GM21619 (cell line): ENCODE measurements at regions not wholly inside any gene's neighbourhood (a gene's known extent, or its start where the extent isn't known, plus 50 kb on each side); places are given as distances from the start of the nearest gene placed in this dataset.
"Not testable (repeated sequence)": the region's sequence is repeated elsewhere in the genome, so short reads cannot be mapped to it uniquely, and the experiment has no call there.

Experiments used
- ATAC-seq: cut with Tn5 transposase; IDR thresholded peaks from one replicate; pipeline ENCODE4 v1.9.1; 2021; ENCODE audit not compliant: unreplicated experiment

DNA sequence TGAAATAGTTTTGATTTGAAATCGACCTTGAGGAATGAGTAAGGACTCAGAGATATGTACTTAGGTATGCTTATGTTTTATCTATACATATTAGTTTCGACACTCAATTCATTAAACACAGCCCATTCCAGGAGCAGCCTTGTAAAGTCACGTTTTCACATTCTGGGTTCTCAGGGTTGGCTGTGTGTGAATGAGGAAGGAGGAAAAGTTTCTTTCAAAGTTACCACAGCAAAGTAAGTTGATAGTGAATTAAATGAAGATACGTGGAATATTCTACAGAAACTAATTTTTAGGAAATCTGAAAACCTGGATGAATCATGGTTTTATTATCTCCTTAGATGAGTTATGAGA is 133.5 kb downstream of the C3orf38 start:
- ATAC-seq: no peak

DNA sequence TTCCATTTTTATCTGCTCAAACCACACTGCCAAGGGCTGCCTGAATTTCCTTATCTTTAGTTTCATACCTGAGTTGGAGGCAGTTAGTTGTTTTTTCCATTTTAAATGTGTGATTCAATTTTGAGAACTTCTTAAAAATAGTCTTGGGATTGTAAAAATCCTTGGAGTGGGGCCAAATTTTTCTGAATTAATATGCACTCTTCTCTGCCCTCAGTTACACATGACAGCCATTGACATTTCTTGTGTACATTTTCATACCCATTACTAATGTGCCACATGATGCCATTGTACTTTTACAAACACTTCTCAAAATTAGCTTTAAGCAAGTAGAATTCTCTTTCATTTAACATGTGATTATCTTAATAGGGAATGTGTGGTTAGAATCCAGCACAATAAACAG is 141.7 kb downstream of the C3orf38 start:
- ATAC-seq: no peak

DNA sequence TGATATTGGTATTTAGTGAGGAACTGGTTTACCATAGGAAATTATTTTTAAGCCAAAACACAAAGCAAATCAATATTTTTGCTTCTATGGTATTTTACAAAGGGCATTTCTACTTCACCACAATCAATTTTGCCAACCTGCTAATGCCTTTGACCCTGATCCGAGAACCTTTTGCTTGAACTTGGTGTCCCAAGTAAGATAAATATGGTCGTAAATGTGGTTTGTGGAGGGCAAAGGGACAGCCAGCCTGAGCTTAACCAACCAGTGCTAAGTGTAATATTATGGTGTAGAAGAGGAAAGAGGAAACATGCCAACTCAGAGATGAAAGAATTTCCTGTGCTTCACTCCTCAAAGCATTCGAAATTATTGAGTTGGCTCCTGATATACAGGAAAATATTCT is 148.4 kb downstream of the C3orf38 start:
- no peak for ATAC-seq

DNA sequence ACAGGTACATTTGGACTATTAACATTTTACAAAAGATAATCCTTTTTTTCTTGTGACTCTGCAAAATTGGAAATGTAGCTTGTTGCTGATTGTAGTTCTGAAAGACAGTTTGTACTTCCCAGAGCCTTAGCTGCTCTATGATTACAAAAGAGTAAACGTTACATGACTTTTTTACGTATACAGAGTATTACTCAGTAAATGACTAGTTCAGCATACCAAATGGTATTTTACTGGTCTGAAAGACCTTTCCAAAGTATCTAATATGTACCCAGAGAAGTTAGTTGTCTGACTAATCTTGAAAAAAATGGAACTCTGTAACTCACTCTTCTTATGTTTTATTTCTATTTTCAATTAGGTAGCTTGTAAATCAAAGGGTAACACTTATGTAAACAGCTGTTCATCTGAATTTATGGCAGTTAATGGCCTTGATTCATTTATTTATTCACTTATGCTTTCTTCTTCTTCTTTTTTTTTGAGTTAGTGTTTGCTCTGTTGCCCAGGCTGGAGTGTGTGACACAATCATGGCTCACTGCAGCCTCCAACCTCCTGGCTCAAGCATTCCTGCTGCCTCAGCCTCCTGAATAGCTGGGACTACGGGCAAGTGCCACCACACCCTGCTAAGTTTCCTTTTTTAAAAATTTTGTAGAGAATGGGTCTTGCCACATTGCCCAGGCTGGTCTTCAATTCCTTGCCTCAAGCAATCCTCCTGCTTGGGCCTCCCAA is 151.7 kb downstream of the C3orf38 start:
- ATAC-seq: no peak

DNA sequence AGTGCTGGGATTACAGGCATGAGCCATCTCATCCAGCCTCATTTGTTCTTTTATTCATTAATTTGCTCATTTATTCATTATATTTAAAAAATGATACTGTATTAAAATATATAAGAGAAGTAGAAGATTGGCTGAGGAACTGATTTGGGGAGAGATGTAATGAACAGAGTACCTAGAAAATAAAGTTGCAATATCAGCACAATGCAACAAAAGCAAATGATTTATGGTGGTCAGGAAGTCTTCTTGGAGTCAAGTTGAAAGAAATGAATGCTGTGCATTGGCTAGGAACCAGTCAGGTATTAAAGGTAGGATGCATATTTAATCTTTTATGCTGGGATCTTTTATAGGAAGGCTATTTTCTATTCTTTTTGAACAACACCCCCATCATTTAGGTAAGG is 152.2 kb downstream of the C3orf38 start:
- no peak for ATAC-seq

DNA sequence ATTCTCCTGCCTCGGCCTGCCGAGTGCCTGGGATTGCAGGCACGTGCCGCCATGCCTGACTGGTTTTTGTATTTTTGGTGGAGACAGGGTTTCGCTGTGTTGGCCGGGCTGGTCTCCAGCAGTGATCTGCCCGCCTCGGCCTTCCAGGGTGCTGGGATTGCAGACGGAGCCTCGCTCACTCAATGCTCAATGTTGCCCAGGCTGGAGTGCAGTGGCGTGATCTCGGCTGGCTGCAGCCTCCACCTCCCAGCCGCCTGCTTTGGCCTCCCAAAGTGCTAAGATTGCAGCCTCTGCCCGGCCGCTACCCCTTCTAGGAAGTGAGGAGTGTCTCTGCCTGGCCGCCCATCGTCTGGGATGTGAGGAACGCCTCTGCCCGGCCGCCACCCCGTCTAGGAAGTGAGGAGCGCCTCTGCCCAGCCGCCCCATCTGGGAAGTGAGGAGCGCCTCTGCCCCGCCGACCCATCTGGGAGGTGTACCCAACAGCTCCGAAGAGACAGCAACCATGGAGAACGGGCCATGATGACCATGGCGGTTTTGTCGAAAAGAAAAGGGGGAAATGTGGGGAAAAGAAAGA is 153.7 kb downstream of the C3orf38 start:
- not testable (repeated sequence) for ATAC-seq

DNA sequence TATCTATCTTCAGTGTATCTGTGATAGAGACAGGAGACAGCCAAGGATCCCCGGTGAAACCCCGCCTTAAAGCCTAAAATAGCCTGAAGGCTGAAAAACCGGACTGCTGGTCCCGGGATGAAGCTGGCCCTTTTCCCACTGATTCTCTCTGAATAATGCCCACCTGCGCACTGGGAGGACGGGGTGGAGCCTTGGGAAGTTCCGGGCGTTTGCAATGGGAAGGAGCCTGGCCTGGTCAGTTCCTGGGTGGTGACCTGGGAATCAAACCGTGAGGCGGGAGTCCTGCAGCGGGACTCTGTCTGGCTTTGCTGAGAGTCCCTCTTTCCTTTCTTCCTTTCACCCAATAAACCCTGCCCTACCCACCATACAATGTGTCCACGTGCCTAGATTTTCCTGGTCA is 157.9 kb downstream of the C3orf38 start:
- no peak for ATAC-seq

DNA sequence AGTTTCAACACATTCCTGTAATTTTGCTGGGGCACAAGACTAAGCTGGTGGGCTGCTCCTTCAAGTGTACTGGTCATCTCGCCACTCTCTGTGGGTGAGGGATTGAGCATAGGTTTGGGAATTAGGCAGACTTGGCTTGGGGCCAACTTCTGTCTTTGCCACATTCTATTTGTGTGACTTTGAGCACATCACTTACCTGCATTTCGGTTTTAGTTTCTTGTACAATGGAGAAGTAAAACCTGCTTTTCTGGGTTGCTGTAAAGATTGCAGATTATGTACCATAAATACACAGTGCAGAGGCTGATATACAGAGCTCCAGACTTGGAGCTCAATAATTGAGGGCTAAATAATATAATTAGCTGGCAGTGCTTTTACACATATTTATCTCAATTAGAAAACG is 162.1 kb downstream of the C3orf38 start:
- ATAC-seq: no peak

DNA sequence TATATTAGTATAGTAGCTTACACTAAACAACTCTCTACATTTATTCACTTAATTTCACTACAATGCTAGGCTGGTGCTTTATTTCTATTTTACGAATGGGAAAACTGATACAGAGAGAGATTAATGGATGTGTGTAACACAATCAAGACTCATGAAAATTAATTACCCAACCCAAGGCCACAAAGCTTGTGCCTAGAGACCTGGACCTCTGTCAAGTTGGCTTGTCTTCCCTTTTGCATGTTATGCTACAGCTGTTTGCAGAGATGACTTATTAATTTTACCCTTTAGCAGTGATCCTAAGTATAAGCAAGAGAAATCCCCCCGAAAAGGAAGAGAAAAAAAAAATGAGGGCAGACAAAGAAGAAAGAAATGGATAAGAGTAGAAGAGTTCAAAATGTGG is 162.5 kb downstream of the C3orf38 start:
- no peak for ATAC-seq

DNA sequence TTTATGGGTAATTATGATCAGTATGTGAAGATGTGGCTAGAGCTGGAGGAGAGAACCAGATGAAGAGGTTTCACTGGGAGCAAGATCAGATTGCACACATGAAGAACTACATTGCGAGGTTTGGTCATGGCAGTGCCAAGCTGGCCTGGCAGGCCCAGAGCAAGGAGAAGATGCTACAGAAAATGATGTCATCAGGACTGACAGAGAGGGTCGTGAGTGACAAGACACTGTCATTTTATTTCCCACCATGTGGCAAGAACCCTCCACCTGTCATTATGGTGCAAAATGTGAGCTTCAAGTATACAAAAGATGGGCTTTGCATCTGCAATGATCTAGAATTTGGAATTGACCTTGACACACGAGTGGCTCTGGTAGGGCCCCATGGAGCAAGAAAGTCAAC is 168.3 kb downstream of the C3orf38 start:
- no peak for ATAC-seq

DNA sequence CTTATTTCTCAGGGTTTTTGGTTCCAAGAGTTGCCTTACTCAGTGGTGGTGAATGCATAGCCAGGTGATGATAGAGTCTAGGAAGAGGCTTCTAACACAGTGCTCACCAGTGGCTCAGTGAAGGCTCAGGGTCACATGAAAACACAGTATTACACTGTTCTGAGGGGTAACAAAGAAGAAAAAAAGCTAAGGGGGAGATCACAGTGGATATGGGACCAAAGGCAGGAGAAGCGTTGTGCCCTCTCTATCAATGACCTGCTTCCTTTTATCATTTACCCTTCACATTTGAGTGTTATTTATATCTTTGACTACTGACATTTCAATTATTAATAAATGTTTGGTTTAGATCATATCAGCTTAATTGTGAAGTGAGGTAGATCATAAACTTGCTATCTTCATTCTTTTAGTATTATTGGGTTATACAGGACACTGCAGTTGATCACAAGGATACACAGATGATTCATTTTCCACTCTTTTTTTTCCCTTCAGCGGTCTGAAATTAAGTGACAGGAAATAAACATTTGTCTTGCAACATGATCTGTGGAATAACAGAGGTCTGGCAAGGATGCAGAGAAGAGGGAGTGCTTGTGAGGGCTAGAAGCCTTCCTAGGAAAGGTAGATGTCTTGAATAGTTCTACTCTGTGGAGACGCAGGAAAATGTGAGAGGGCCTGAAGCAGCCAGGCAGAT is 171.7 kb downstream of the C3orf38 start:
- ATAC-seq: no peak

DNA sequence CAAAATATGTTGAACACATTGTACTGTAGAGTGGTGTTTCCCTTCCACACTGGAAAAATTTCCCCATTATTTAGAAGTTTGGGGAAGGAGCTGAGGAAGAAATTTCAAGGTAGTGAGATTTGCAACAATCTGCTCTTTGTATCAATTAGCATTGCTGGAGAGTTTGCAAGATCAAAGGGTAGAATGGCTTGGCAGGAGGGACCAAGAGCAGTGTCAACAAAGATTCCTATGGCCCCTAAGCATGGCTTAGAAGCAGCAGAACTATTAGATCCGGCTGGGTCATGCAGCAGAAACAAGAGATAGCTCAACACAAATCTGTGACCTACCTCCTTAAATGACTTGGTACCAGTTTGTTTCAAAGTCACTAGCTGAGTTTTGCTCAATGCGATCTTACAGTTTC is 175.0 kb downstream of the C3orf38 start:
- no peak for ATAC-seq

DNA sequence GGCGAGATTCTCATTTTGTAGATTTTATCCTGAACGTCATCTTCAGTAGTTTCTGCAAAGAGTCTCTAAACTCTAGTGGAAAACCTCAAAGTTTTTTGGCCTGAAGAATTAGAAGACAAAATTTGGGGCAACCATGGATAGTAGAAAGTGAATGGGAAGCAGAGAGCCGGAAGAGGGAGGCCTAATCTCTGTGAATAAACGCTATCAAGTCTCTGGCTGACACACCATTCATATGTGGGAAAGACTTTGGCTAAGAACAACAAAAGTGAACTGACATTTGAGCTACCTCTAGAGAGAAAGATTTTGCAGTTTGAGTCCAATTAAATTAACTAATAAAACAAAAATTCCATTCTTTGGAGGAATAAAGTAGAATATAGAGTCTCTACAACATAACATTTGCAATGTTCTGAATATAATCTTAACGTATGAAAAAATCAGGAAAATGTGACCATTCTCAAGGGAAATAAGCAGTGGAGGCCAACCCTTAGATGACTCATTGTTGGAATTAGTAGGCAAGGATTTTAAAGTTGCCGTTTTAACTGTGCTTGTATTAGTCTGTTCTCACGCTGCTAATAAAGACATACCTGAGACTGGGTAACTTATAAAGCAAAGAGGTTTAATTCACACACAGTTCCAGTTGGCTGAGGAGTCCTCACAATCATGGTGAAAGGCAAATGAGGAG is 184.6 kb downstream of the C3orf38 start:
- no peak for ATAC-seq

DNA sequence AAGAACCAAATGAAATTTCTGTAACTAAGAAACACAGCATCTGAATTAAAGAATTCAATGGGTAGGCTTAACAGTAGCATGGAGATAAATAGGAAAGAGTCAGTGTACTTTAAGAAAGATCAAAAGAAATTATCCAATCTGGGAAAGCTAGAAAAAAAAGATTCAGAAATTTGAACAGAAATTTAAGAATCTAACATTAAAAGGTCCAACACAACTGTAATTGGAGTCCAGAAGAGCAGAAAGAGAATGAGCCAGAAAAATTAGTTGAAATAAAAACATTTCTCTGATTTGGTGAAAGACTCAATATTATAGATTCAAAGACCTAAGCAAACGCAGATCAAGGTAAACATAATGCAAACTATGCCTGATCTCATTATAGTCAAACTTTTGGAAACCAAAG is 187.1 kb downstream of the C3orf38 start:
- ATAC-seq: no peak

DNA sequence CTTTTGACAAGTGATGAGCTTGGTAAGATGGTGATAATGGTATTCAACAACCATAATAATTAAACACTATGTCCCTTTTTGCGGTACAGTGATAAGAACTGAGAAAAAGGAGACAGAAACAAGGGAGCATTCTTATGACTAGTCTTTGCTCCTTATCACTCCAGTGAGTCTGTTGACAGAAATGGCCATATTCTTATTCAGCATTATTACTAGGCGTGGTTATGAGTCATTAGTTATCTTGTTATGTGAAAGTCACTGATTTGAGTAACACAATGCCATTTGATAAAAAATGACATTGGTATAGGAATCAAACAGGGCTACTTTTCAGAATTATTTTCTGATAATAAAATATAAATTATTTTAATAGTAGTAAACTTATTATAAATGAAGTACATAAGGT is 193.5 kb downstream of the C3orf38 start:
- ATAC-seq: no peak

DNA sequence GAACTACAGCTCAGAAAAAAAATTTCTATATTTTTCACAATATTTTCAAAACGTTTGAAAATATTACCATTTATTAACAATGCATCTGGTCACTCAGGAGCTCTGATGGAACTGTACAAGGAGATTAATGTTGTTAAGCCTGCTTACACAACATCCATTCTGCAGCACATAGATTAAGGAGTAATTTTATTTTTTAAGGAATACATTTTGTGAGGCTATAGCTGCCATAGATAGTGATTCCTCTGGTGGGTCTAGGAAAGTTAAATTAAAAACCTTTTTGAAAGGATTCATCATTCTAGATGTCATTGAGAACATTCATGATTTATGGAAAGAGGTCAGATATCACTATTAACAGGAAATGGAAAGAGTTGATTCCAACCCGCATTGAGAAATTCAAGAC is 196.9 kb downstream of the C3orf38 start:
- ATAC-seq: no peak

DNA sequence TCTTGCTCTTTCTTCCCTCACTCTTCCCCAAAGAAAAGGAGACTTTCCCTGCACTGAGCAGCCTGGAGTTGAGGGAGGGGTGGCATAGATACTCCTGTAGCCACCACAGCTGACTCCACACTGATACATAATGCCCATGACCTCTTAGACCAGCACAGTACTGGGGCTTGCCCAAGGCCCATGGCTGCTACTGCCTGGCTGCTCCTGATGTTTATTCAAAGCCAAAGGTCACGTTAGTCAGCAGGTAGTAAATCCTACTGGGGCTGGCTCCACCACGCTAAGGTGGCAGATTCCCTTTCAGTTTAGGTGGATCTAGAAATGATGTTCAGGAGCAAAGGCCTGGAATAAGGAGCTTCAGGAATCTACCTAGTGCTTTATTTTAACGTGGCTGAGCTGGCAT is 212.7 kb downstream of the C3orf38 start:
- no peak for ATAC-seq

DNA sequence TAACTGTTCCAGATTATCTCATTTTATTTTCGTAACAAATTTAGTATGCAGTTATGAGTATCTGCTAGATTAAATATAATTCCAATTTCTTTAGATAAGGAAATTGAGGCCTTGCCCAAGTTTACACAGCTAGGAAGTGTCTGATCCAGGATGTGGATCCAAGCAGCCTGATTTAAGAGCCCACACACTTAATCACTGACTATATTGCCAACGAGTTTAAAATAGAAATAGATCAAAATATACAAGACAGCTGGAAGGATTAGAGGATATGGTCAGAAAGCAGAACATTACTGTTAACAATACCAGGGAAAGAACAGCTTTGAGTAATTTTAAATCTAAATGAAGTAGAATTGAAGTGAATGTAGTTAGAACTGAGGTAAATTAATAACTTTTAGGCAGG is 215.2 kb downstream of the C3orf38 start:
- ATAC-seq: no peak

DNA sequence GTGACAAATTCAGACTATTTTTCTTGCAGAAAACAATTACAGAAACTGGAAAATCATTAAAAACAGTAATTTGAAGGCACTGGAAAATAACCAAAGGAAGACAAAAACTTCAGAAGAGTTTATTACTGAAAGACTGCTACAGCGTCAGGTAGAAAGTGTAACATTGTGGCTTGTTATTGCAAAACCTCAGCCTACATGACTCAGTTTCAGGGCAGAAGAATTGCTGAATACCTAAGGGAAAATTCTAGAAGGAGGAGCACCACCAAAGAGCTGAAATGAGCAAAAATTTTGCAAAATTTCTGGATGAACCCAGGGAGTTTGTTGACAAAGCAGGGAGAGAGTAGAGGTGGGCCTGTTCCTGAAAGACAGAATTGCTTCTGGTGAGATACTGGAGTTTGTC is 219.6 kb downstream of the C3orf38 start:
- ATAC-seq: no peak

DNA sequence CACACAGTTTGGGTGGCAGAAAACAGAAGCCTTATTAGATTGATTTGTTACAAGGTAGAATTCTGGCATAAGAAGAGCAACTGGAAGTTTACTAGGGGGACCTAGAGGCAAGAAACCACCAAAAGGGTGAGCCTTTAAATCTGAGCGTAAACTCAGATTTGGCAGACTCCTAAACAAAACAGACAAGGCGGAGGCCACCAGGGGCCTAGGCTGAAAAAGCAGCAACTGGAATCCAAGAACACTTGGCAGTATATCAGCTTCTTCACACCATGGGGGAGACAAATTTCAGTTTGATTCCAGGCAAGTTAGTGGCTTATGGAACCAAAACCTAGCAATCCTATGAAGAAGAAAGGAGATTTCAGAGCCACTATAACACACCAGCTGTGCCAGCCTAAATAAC is 220.0 kb downstream of the C3orf38 start:
- no peak for ATAC-seq

DNA sequence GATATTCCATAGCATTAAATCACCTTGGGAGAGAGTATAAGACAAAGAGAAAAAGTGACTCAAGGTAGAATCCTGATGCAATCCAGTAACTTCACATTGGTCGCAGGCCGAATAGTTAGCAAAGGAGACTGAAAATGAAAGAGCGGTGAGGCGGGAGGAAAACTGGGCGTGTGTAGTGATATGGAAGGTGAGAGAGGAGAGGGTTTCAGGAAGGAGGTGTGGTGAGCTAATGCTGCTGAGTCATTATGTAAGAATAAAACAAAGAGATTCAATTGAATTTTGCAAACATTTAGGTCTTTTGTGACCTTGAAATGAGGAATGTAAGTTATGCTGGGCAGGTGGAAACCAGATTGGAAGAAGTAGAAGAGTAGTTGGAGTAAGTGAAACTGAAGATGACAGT is 235.3 kb downstream of the C3orf38 start:
- ATAC-seq: no peak

DNA sequence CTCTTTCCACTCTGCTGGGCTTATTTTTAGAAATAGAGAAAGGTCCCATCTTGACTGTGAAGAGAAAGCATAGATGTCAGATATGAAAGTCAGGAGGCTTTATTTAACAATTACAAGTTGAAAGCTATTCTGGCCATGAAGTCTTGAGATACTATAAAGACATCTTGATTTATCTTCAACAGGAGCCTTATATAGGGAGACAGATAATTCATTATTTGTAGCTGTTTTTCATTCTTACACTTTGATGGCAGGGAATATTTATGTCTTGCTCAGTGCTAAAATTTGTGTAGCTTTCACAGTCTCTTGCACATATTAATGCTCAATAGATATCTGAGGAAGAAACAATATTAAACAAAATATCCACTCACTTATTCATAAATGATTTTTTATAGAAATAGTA is 248.8 kb downstream of the C3orf38 start:
- ATAC-seq: no peak
